Keratinocyte (primary cell): ENCODE measurements at regions not wholly inside any gene's neighbourhood (a gene's known extent, or its start where the extent isn't known, plus 50 kb on each side); places are given as distances from the start of the nearest gene placed in this dataset.

Source experiments
- DNase-seq: peaks from one replicate; pipeline ENCODE4 v3.0.0-alpha.2; 2011; ENCODE audit warnings: low read depth, missing footprints, low spot score
- FAIRE-seq: peaks from 2 replicates; lab custom pipeline; 2011; peaks lifted over from hg19 to GRCh38; lab: Jason Lieb, UNC
- H2AFZ ChIP-seq: 2 replicates; pipeline ENCODE4 v1.6.0; 2012; ENCODE audit warnings: low read length, control low read depth, inconsistent platforms; ENCODE audit not compliant: control insufficient read depth
- H3K27ac ChIP-seq: 2 replicates; pipeline ENCODE4 v1.5.1; 2011; ENCODE audit warnings: low read length; ENCODE audit not compliant: control insufficient read depth, insufficient read depth
- H3K27me3 ChIP-seq: 3 replicates; pipeline ENCODE4 v1.6.0; 2011; ENCODE audit warnings: low read length; ENCODE audit not compliant: control insufficient read depth, insufficient read depth; ENCODE audit errors: extremely low read depth
- H3K36me3 ChIP-seq, 2 experiments: 2 replicates in 1 of 2; 3 replicates in 1 of 2; pipeline ENCODE4 v1.5.1; 2011; ENCODE audit warnings: low read length in 2 of 2, mild to moderate bottlenecking in 1 of 2; ENCODE audit not compliant: control insufficient read depth in 2 of 2, insufficient read depth in 2 of 2; ENCODE audit errors: extremely low read depth in 1 of 2
- H3K4me1 ChIP-seq: 3 replicates; pipeline ENCODE4 v1.5.1; 2011; ENCODE audit warnings: low read length; ENCODE audit not compliant: control insufficient read depth, insufficient read depth; ENCODE audit errors: extremely low read depth
- H3K4me2 ChIP-seq: 3 replicates; pipeline ENCODE4 v1.6.0; 2011; ENCODE audit warnings: low read depth, low read length; ENCODE audit not compliant: control insufficient read depth, insufficient read depth; ENCODE audit errors: extremely low read depth
- H3K4me3 ChIP-seq, 3 experiments: fragments of 200-600 bp in 1 of 3; sonication (generic) in 1 of 3; 2 replicates in 2 of 3; 3 replicates in 1 of 3; pipeline ENCODE4 v1.5.1; 2011 to 2016; ENCODE audit warnings: low read length in 3 of 3, mild to moderate bottlenecking in 3 of 3, control low read depth in 2 of 3, inconsistent platforms in 1 of 3, low read depth in 1 of 3, mixed read lengths in 1 of 3, mixed run types in 1 of 3, moderate library complexity in 1 of 3; ENCODE audit not compliant: control insufficient read depth in 2 of 3, insufficient read depth in 2 of 3; ENCODE audit errors: extremely low read depth in 1 of 3
- H3K79me2 ChIP-seq: 2 replicates; pipeline ENCODE4 v1.6.0; 2012; ENCODE audit warnings: low read length; ENCODE audit not compliant: control insufficient read depth, insufficient read depth
- H3K9ac ChIP-seq: 3 replicates; pipeline ENCODE4 v1.6.0; 2011; ENCODE audit warnings: low read length; ENCODE audit not compliant: control insufficient read depth, insufficient read depth; ENCODE audit errors: extremely low read depth
- H3K9me1 ChIP-seq: 3 replicates; pipeline ENCODE4 v1.6.0; 2011; ENCODE audit warnings: low read length; ENCODE audit not compliant: control insufficient read depth, insufficient read depth; ENCODE audit errors: extremely low read depth
- H3K9me3 ChIP-seq: 2 replicates; pipeline ENCODE4 v1.5.1; 2012; ENCODE audit warnings: low read depth, low read length; ENCODE audit not compliant: control insufficient read depth
- H4K20me1 ChIP-seq: 3 replicates; pipeline ENCODE4 v1.6.0; 2011; ENCODE audit warnings: low read length; ENCODE audit not compliant: control insufficient read depth, insufficient read depth; ENCODE audit errors: extremely low read depth
- CTCF ChIP-seq, 3 experiments: IDR thresholded peaks in 1 of 3; conservative IDR thresholded peaks in 1 of 3; optimal IDR thresholded peaks in 1 of 3; 2 replicates in 2 of 3; 3 replicates in 1 of 3; pipeline versions ENCODE3 to v1.5.1; 2011; ENCODE audit warnings: low read length in 3 of 3, mild to moderate bottlenecking in 3 of 3, moderate library complexity in 2 of 3, control low read depth in 1 of 3, inconsistent platforms in 1 of 3; ENCODE audit not compliant: insufficient read depth in 2 of 3; ENCODE audit errors: extremely low read depth in 1 of 3
- EZH2 ChIP-seq: IDR thresholded peaks from one replicate; pipeline ENCODE4 v1.6.1; 2012; ENCODE audit warnings: inconsistent platforms, mild to moderate bottlenecking, low read length, moderate library complexity
- dilution Hi-C: fragments of 300-500 bp; cut with MboI; formaldehyde crosslinking; loops from one replicate; pipeline ENCODE4 v1.7.0; 2020; ENCODE audit warnings: low sequenced_read_pairs; ENCODE audit not compliant: extremely low pct_ligation_motif_present

GRCh38 chr19:28744943-28745342 is 468.0 kb downstream of the UQCRFS1 start:
- Histone ChIP-seq H3K36me3 (no peaks in the 10 kb centered on the region), H3K4me1 (no peaks in the 10 kb centered on the region), H3K9ac (no peak overlapping the region), H3K4me2 (no peak overlapping the region), H3K27me3 (no peaks in the 10 kb centered on the region), H3K79me2 (no peaks in the 10 kb centered on the region), H2AFZ (no peak overlapping the region), H3K9me3 (no peaks in the 10 kb centered on the region), H3K4me3 (no peak overlapping the region), H4K20me1 (no peaks in the 10 kb centered on the region), H3K27ac (no peak overlapping the region), H3K9me1 (no peaks in the 10 kb centered on the region)
- dilution Hi-C loops = no loop called here
- no peak for DNase-seq
- TF ChIP-seq EZH2 (no peak), CTCF (optimal IDR thresholded peaks at IDR 0.05 in 1 of 3, IDR thresholded peaks at IDR 0.05 in 1 of 3, conservative IDR thresholded peaks at IDR 0.05 in 1 of 3; ENCODE audit: extremely low read depth in 1 of 3, insufficient read depth in 2 of 3, low read length in 3 of 3) (no peak)
- no peak for FAIRE-seq

GRCh38 chr19:28744014-28744413 is 468.9 kb downstream of the UQCRFS1 start:
- H3K4me3 ChIP-seq = no peak overlapping the region
- H3K4me2 ChIP-seq = no peak overlapping the region
- no peaks in the 10 kb centered on the region for H3K4me1 ChIP-seq
- H2AFZ ChIP-seq = no peak overlapping the region
- FAIRE-seq (no peak), DNase-seq (no peak)
- H3K36me3 ChIP-seq = no peaks in the 10 kb centered on the region
- H3K27me3 ChIP-seq = no peaks in the 10 kb centered on the region
- no peaks in the 10 kb centered on the region for H4K20me1 ChIP-seq
- no peak overlapping the region for H3K9ac ChIP-seq
- no peak overlapping the region for H3K27ac ChIP-seq
- dilution Hi-C loops = no loop called here
- H3K79me2 ChIP-seq = no peaks in the 10 kb centered on the region
- no peaks in the 10 kb centered on the region for H3K9me1 ChIP-seq
- TF ChIP-seq CTCF (optimal IDR thresholded peaks at IDR 0.05 in 1 of 3, IDR thresholded peaks at IDR 0.05 in 1 of 3, conservative IDR thresholded peaks at IDR 0.05 in 1 of 3; ENCODE audit: extremely low read depth in 1 of 3, insufficient read depth in 2 of 3, low read length in 3 of 3) = no peak
- TF ChIP-seq EZH2 = no peak
- no peaks in the 10 kb centered on the region for H3K9me3 ChIP-seq
